ENCODE measurements at regions not wholly inside any gene's neighbourhood (a gene's known extent, or its start where the extent isn't known, plus 50 kb on each side); places are given as distances from the start of the nearest gene placed in this dataset.
A peak's percentile ranks its signal among the peaks of the same experiment; 100 is the strongest.

DNA sequence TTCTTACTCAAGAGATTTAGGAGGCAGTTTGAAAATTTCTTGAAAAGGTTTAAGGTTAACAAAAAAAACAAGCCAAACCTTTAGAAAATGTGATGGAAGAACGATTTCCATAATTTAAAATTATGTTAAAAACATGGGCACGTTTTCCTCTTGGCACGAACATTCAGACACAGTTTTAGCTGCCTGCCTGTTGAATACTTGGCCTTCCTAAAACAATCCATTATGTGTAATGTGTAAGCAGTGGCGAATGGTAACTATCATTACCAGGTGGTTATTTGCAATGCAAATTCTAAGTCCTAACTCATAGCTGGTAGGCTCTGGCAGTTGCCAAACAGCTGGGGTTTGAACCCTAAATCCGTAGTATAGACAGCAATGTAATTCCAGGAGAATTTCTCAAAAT lies 1425.7 kb upstream of the SLC10A2 start:
- Histone ChIP-seq H3K36me3 (no peaks in the 10 kb centered on the region), H3K4me3 (no peak overlapping the region), H3K27ac (no peak overlapping the region), H3K4me1 (no peaks in the 10 kb centered on the region), H3K9me3 (no peaks in the 10 kb centered on the region), H3K27me3 (ENCODE audit: low read depth) (no peaks in the 10 kb centered on the region)
- DNase-seq (no peak), ATAC-seq (no peak)
- TF ChIP-seq, protein P1, sequence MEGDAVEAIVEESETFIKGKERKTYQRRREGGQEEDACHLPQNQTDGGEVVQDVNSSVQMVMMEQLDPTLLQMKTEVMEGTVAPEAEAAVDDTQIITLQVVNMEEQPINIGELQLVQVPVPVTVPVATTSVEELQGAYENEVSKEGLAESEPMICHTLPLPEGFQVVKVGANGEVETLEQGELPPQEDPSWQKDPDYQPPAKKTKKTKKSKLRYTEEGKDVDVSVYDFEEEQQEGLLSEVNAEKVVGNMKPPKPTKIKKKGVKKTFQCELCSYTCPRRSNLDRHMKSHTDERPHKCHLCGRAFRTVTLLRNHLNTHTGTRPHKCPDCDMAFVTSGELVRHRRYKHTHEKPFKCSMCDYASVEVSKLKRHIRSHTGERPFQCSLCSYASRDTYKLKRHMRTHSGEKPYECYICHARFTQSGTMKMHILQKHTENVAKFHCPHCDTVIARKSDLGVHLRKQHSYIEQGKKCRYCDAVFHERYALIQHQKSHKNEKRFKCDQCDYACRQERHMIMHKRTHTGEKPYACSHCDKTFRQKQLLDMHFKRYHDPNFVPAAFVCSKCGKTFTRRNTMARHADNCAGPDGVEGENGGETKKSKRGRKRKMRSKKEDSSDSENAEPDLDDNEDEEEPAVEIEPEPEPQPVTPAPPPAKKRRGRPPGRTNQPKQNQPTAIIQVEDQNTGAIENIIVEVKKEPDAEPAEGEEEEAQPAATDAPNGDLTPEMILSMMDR (IDR thresholded peaks at IDR 0.05), result no peak
- intact Hi-C loops (cut with DNase I), result no loop called here

DNA sequence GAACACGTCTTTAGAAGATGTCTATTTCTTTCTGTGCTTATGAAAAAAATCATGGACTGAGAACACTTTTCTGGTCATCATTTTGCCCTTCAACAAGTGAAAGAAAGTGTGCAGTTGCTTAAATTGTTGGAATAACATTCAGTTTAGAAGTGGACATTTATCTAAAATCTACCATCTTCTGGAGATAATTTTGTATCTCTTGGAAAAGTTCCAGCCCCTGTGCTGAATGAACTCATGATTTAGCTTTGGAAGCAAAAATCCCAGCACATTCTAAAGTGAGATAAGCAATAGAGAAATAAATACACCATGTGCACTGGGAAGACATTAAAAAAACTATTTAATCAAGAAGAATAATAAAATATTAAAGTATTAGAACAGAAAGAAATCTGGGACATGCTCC lies 1420.8 kb upstream of the SLC10A2 start:
- Histone ChIP-seq H3K4me1 (no peaks in the 10 kb centered on the region), H3K36me3 (no peaks in the 10 kb centered on the region), H3K27me3 (ENCODE audit: low read depth) (no peaks in the 10 kb centered on the region), H3K9me3 (no peaks in the 10 kb centered on the region), H3K27ac (no peak overlapping the region), H3K4me3 (no peak overlapping the region)
- no peak for ATAC-seq
- intact Hi-C loops (cut with DNase I), result no loop called here
- TF ChIP-seq, protein P1 (IDR thresholded peaks at IDR 0.05), result no peak
- DNase-seq, result no peak

DNA sequence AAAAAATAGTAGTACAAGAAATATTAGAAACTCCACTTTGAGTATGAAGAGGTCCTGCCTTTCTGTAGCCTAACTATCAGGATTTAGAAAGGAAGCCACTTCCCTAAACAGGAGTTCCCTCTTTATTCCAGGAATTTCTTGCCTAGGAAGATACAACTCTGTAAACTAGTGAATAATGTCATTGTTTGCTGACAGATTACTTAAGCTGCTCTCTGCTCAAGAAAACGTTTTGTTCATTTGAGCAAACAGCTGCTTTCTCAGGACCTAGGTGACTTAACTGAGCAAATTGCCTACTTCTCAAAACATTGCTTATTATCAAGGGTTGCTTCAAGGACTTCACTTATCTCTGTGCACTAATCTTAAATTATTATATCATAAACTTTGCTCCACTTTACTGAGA lies 1419.4 kb upstream of the SLC10A2 start:
- intact Hi-C loops (cut with DNase I), result no loop called here
- TF ChIP-seq, protein P1 (IDR thresholded peaks at IDR 0.05), result no peak
- DNase-seq, result no peak
- Histone ChIP-seq H3K27me3 (ENCODE audit: low read depth) (no peaks in the 10 kb centered on the region), H3K4me3 (no peak overlapping the region), H3K9me3 (no peaks in the 10 kb centered on the region), H3K4me1 (no peaks in the 10 kb centered on the region), H3K36me3 (no peaks in the 10 kb centered on the region), H3K27ac (no peak overlapping the region)
- ATAC-seq, result no peak

DNA sequence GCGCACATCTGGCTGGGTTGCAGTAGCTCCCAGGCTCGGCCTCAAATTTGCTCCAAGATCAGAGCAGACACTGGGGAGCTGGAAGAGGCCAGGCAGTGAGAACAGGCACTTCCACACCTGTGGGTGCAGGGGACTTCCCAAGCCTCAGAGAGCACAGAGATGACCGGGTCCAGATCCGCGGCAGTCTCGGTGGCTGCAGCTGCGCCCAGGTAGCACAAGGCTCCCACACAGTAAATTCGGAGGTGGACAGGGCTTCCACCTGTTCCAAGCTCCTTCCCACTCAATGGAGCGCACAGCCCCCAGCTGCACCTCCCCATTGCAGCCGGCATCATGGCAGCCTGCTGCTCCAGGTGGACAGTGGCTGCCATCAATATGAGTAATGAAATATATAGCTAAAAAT lies 1417.4 kb upstream of the SLC10A2 start:
- no peak overlapping the region for H3K27ac ChIP-seq
- no peak overlapping the region for H3K4me3 ChIP-seq
- peak in 1 of 2 donors; percentile 9 for ATAC-seq
- no peaks in the 10 kb centered on the region for H3K27me3 ChIP-seq (ENCODE audit: low read depth)
- no peak for DNase-seq
- H3K9me3 ChIP-seq, result peaks cover 11% of the 10 kb centered on the region
- intact Hi-C loops (cut with DNase I), result no loop called here
- H3K4me1 ChIP-seq, result no peaks in the 10 kb centered on the region
- TF ChIP-seq, protein P1 (IDR thresholded peaks at IDR 0.05), result no peak
- no peaks in the 10 kb centered on the region for H3K36me3 ChIP-seq

DNA sequence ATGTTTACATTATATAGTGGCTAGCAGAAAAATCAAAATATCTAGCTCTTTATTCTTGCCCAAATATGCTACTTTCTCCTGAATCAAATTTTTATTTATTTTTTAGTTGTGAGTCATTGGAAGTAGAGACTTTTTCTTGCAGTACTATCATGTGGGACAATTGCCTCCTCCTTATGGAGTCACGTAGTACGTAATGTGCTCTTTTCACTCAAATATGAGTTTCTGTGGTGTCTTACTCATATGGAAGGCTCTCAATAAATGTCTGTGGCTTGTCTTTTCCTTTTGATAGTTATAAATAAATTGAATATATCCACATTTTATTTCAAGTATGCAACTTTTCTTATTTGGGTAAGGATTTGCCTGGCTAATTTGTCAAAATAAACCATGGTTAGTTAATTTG lies 1411.0 kb upstream of the SLC10A2 start:
- Histone ChIP-seq H3K4me3 (no peak overlapping the region), H3K36me3 (no peaks in the 10 kb centered on the region), H3K4me1 (no peaks in the 10 kb centered on the region), H3K27me3 (ENCODE audit: low read depth) (no peaks in the 10 kb centered on the region), H3K9me3 (peaks cover 11% of the 10 kb centered on the region), H3K27ac (no peak overlapping the region)
- intact Hi-C loops (cut with DNase I), result no loop called here
- ATAC-seq (no peak), DNase-seq (no peak)
- TF ChIP-seq, protein P1 (IDR thresholded peaks at IDR 0.05), result no peak

DNA sequence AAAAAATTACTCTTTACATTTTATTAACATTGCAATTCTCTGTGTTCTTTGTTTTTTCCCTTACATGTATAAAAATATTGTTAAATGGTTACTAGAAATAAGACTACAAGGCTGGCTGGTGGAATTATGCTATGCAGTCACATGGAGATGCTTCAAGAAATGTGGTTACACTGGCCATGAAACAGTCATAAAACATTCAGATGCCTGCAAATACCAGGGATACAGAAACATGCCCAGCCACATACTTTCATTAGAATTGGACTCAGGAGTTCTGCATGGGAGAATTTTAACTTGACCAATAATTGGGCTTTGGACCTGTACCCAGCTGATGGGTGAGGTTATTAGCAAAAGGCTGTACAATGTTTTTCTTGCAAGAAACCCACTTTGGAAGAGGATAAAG lies 1407.7 kb upstream of the SLC10A2 start:
- TF ChIP-seq, protein P1 (IDR thresholded peaks at IDR 0.05), result no peak
- intact Hi-C loops (cut with DNase I), result no loop called here

More for the DNA sequence above, 1407.7 kb upstream of the SLC10A2 start:
- no peaks in the 10 kb centered on the region for H3K4me1 ChIP-seq
- no peaks in the 10 kb centered on the region for H3K36me3 ChIP-seq
- H3K27me3 ChIP-seq (ENCODE audit: low read depth), result no peaks in the 10 kb centered on the region
- ATAC-seq (no peak), DNase-seq (no peak)
- no peak overlapping the region for H3K27ac ChIP-seq
- no peak overlapping the region for H3K4me3 ChIP-seq
- peaks cover 1% of the 10 kb centered on the region for H3K9me3 ChIP-seq
